GM18507 (cell line): ENCODE measurements at regions not wholly inside any gene's neighbourhood (a gene's known extent, or its start where the extent isn't known, plus 50 kb on each side); places are given as distances from the start of the nearest gene placed in this dataset.

ENCODE experiments used
- DNase-seq: peaks from one replicate; pipeline ENCODE4 v3.0.0; 2011; ENCODE audit warnings: low read depth; ENCODE audit not compliant: insufficient read length; ENCODE audit errors: extremely low spot score
- FAIRE-seq: peaks from 2 replicates; lab custom pipeline; 2011; peaks lifted over from hg19 to GRCh38; lab: Jason Lieb, UNC

- FAIRE-seq = no peak
- no peak for DNase-seq
Measured at GRCh38 chr4:124526769-124527168, 185.8 kb downstream of the ANKRD50 start.

- DNase-seq (no peak), FAIRE-seq (no peak)
Measured at GRCh38 chr4:124527364-124527763, 185.2 kb downstream of the ANKRD50 start.

DNA sequence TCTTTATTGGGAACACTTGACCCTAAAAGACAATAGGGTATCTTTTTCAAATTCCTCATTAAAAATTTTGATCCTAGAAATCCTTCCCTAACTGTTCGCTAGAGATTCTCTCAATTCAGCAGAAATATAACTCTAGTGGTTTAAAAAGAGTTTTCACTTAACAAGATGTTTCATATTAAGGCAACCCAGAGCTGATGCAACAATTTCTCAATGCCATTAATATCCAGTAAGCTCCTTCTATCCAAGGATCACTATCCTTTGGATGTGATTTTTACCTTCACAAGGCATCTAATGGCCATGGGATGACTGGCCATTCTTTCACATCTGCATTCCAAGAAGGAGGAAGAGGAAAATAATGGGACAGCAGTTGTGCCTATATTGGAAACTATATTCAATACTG, 183.4 kb downstream of the ANKRD50 start:
- DNase-seq = no peak
- no peak for FAIRE-seq

DNA sequence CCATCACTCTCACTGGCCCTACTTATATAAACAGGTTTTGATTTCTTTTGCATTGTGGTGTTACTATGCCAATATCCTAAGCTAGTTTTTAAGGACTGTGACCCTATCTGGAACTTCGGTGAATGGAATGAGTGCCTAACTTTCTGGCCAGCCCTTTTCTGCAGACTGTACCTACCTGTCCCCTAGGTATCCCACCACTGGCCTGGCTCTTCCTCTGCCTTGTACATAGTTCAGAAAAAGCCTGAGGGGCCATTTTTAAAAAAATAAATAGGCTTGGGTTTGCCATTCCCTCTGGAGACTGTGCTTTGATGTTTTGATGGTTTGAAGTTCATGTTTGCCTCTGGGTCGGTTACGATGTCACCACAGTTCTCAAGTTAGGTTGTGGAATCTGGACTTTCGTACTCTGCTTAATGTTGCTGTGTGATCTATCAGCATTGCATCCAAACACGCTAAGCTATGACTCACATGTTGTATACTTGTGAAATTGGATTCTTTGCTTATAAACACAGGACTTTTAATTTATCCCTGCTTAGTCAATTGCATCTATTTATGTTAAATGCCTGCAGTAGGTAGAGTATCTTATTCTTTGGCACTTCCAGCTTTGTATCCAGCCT, 182.0 kb downstream of the ANKRD50 start:
- FAIRE-seq = no peak

GRCh38 chr4:124534131-124534530, 178.4 kb downstream of the ANKRD50 start:
- no peak for DNase-seq
- FAIRE-seq = no peak

More for the DNA sequence above, 182.0 kb downstream of the ANKRD50 start:
- no peak for DNase-seq

DNA sequence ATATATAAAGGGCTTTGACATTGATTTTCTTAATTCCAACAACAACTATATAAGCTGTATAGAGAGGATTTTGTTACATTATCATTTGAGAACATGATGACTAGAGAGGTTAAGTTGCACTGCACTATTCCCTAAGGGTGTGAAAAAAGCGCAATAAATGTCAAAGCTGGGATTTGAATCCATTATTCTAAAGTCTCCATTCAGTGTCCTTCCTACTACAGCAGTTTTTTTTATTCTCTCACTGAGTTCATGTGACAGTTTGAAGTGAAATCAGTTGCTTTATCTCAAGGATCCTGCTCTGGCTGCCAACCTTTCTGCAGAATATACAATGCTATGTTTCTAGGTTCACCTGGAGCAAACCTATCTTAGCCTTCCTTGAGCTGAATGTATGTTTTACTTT, 177.5 kb downstream of the ANKRD50 start:
- FAIRE-seq (no peak), DNase-seq (no peak)

DNA sequence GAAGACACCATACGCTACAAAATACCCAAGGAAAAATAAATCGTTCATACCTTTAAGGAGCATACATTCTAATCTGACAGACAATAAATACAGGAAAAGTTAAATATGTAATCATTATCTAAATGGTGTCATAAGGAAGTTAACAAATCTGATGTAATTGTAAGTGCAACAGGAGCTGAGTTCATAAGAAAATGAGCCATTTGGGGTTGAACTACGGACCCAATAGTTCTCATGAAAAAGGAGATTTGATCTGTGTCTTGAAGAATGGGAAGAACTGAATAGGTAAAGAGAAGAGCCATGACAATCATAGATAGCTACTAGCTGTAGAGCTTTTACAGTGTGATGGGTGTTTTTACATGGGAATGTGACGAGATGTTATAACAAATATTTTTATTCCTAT, 175.6 kb downstream of the ANKRD50 start:
- FAIRE-seq (no peak), DNase-seq (no peak)

DNA sequence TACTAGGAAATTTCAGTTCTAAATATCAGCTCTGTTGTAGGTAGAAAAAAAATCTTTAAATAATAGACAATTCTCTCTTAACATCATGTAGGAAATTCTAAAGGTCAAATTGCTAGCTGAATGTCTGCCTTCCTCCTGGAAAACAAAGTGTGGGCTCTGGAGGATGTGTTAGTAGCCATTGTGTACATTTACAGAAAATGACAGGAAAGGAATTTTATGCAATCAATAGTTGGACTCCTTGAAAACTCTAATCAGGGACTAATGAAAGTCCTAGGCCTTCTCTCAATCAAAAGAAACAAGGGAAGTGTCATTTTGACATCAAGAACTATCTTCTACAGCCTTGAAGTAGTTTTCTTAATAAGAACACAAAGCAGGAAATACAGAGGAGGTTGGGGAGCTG, 174.6 kb downstream of the ANKRD50 start:
- no peak for DNase-seq
- no peak for FAIRE-seq

DNA sequence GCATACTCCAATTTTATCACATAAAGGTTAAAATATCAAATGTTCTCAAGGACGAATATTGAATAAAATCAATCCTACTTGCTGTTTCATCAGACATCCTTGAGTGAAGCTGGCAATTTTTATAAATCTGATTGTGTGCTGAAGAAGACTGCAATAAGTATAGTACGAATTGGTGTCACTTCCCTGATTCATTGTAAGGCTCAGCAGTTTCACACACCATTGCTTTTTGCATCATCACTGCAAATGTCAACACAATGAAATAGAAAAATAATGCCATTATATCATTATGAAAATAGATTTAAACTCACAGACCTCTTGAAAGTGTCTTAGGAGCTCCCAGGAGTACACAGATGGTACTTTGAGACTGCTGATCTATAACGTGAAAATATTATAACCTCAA, 172.5 kb downstream of the ANKRD50 start:
- DNase-seq (no peak), FAIRE-seq (no peak)

- FAIRE-seq (no peak), DNase-seq (no peak)
Measured at GRCh38 chr4:124541652-124542420, 170.7 kb downstream of the ANKRD50 start.

DNA sequence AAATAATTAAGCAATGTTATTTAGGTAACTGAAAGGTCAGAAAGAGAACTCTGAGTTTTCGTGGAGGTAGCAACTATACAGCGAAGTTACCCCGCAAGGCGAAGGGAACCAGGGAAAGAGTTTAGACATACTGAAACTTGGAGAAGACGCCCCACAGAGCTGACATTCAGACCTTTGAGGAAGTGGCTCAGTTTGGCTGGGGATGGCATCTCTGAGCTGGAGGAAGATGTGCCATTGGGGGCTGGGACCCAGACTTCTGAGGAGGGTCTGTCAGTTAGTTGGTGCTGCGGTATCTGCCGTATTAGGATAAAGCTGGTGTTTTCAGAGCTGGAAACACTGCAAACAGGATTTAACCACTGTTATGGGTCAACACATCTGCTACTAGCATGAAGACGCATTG, 156.6 kb downstream of the ANKRD50 start:
- DNase-seq (no peak), FAIRE-seq (no peak)

- DNase-seq (no peak), FAIRE-seq (no peak)
Measured at GRCh38 chr4:124564121-124564520, 148.4 kb downstream of the ANKRD50 start.

- no peak for DNase-seq
Measured at GRCh38 chr4:124565371-124565770, 147.2 kb downstream of the ANKRD50 start.

DNA sequence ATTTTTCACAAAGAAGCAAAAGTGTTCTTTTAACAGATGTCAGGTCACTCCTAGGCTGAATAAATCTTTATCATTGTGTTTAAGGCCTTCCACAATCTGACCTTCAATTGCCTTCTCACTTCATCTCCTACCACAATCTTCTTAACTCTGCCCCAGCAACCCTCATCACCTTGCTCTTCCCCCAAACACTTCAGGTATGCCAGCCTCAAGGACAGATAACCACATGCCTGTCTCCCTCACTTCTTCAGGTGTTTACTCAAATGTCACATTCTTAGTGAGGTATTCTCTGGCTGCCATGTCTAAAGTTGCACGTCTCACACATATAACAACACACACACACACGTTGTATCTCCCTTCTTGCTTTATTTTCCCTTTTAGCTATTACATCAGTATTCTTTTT, 146.5 kb downstream of the ANKRD50 start:
- FAIRE-seq = no peak
- DNase-seq = no peak

More at GRCh38 chr4:124565371-124565770, 147.2 kb downstream of the ANKRD50 start:
- FAIRE-seq = no peak

- FAIRE-seq (no peak), DNase-seq (no peak)
Measured at GRCh38 chr4:124573056-124573455, 139.5 kb downstream of the ANKRD50 start.

- no peak for FAIRE-seq
- no peak for DNase-seq
Measured at GRCh38 chr4:124579896-124580295, 132.6 kb downstream of the ANKRD50 start.

- DNase-seq (no peak), FAIRE-seq (no peak)
Measured at GRCh38 chr4:124583797-124584196, 128.7 kb downstream of the ANKRD50 start.

GRCh38 chr4:124589786-124590185, 122.7 kb downstream of the ANKRD50 start:
- DNase-seq (no peak), FAIRE-seq (no peak)

DNA sequence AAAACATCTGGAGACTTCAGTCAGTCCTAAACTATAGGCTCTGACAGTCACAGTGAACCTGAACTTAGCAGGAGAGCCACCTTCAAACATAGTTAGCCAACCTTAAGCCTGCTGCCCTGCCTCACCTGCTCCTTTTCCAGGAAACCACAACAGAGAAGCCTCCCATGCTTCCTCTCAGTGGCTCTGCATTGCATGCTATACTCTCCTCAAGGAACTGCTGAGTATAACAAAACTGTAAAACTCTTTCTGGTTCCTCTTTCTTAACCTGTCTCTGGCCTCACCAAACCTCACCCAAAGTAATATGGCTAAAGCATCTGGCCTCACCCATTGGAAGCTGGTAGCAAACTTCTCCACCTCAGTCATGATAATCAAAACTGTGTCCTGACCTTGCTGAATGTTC, 122.1 kb downstream of the ANKRD50 start:
- DNase-seq = no peak
- FAIRE-seq = no peak

DNA sequence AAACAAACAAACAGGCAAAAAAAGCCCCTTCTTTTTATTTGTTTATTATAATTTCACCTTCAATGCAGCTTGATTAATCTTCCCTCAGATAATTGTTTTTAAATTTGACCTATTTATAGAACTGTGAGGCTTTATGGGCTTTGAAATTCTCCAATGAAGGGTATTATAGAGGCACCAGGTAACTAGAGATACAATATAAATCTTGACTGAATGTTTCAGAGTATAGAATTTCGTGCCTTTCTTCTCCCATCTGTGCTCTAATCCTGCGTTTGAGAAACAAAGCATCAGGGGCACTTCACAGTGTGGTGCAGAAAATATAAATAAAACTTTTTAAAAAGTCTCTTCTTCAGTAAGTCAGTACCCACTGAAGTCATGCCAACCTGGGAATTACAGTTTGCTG, 120.9 kb downstream of the ANKRD50 start:
- FAIRE-seq = no peak

DNA sequence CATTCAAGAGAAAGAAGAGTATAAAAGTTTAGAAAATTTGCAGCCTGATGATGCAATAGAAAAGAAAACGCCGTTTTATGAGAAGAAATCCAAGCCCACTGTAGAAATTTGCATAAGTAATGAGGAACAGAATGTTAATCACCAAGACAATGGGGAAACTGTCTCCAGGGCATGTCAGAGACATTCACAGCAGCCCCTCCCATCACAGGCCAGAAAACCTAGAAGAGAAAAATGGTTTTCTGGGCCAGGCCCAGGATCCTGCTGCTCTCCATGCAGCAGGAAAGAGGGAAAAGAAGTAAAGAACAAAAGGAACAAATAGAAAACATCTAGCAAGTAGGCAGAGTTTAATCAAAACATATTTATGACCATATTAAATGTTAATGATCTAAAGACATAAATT, 119.0 kb downstream of the ANKRD50 start:
- DNase-seq (no peak), FAIRE-seq (no peak)

More for the DNA sequence above, 120.9 kb downstream of the ANKRD50 start:
- DNase-seq = no peak
